Sigmoid colon (tissue), 4 donors: ENCODE measurements at regions not wholly inside any gene's neighbourhood (a gene's known extent, or its start where the extent isn't known, plus 50 kb on each side); places are given as distances from the start of the nearest gene placed in this dataset.

Source experiments
- CTCF ChIP-seq, 4 experiments: fragments of 450-650 bp in 3 of 4; fragments of 200-600 bp in 1 of 4; IDR thresholded peaks; one replicate each; pipeline ENCODE4 v1.5.1; 2016 to 2019; ENCODE audit warnings: antibody characterized with exemption in 4 of 4, mild to moderate bottlenecking in 3 of 4, moderate library complexity in 2 of 4
- EP300 ChIP-seq, 4 donors: sonication (generic); formaldehyde crosslinking; IDR thresholded peaks; one replicate each; pipeline ENCODE4 v1.6.1; 2017; ENCODE audit warnings: antibody characterized with exemption in 4 of 4
- POLR2A ChIP-seq, 2 donors: fragments of 450-650 bp; IDR thresholded peaks; one replicate each; pipeline ENCODE4 v1.6.1; 2016; ENCODE audit warnings: antibody characterized with exemption in 2 of 2, mild to moderate bottlenecking in 2 of 2, moderate library complexity in 2 of 2

GRCh38 chr6:84356907-84357306, 129.5 kb upstream of the CEP162 start:
- TF ChIP-seq CTCF (IDR thresholded peaks at IDR 0.05) (no peak), EP300 (IDR thresholded peaks at IDR 0.05) (no peak), POLR2A (IDR thresholded peaks at IDR 0.05) (no peak)
